GM12874 (cell line): ENCODE measurements at regions not wholly inside any gene's neighbourhood (a gene's known extent, or its start where the extent isn't known, plus 50 kb on each side); places are given as distances from the start of the nearest gene placed in this dataset.

Experiments used
- CTCF ChIP-seq: IDR thresholded peaks from 2 replicates; pipeline ENCODE4 v1.5.1; 2011; ENCODE audit warnings: low read depth, mild to moderate bottlenecking, control low read depth, low read length, moderate library complexity; ENCODE audit not compliant: insufficient read depth

- TF ChIP-seq CTCF: no peak
Observed at GRCh38 chr12:115869604-115870003, 407.9 kb downstream of the MED13L start.

GRCh38 chr12:115868624-115869023 is 408.9 kb downstream of the MED13L start:
- no peak for TF ChIP-seq CTCF

GRCh38 chr12:115867854-115868253 is 409.6 kb downstream of the MED13L start:
- TF ChIP-seq CTCF: no peak

- no peak for TF ChIP-seq CTCF
Observed at GRCh38 chr12:115866909-115867525, 410.5 kb downstream of the MED13L start.

GRCh38 chr12:115864396-115864795 is 413.1 kb downstream of the MED13L start:
- no peak for TF ChIP-seq CTCF

- TF ChIP-seq CTCF: no peak
Observed at GRCh38 chr12:115860619-115861018, 416.9 kb downstream of the MED13L start.

GRCh38 chr12:115859231-115859630 is 418.3 kb downstream of the MED13L start:
- no peak for TF ChIP-seq CTCF

- TF ChIP-seq CTCF: no peak
Observed at GRCh38 chr12:115857923-115858322, 419.6 kb downstream of the MED13L start.
